Epithelial cell of prostate (primary cell): ENCODE measurements at regions not wholly inside any gene's neighbourhood (a gene's known extent, or its start where the extent isn't known, plus 50 kb on each side); places are given as distances from the start of the nearest gene placed in this dataset.
A peak's percentile ranks its signal among the peaks of the same experiment; 100 is the strongest.

Experiments
- DNase-seq: peaks from one replicate; pipeline ENCODE4 v3.0.0-alpha.2; 2011; ENCODE audit warnings: low read depth, low spot score
- H3K27ac ChIP-seq: fragments of 450-650 bp; 2 replicates; pipeline ENCODE4 v1.5.1; 2017; ENCODE audit warnings: mild to moderate bottlenecking

DNA sequence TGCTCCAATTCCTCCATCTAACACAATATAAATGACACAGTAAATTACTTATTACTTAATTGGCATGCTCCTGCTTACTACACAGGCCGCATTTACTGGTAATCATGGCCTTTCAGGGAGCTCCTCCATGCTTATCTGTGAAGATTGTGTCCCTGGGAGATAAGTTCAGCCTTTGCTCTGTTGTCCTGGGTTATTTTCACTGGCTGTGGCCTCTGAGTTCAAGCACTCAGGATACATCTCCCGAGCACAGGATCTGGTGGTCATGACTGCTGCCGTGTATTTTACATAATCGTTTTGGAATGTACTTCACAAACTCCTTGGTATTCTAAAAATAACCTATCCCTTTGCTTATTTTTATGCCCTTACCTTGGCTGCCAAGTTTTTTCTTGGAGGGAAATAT is 215.7 kb downstream of the ICE1 start:
- DNase-seq: no peak
- H3K27ac ChIP-seq: no peak overlapping the region

DNA sequence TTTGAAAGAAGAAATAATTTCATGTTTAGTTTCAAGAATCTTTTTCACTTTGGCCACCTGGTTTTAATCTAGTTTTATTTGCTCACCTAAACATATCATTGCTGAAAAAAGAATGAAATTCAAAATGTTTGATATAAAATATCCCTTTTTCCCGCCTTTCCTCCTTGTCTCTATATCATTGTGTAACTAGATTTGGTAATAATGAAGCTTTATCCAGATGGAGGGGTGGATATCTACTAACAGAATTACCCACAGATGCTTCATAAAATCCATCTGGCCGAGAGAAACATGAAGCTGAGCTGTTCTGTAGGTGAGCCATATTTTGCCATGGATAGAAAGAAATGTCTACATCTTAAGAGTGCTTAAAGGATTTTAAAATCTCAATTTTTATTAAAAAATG is 214.7 kb downstream of the ICE1 start:
- no peak overlapping the region for H3K27ac ChIP-seq
- no peak for DNase-seq

DNA sequence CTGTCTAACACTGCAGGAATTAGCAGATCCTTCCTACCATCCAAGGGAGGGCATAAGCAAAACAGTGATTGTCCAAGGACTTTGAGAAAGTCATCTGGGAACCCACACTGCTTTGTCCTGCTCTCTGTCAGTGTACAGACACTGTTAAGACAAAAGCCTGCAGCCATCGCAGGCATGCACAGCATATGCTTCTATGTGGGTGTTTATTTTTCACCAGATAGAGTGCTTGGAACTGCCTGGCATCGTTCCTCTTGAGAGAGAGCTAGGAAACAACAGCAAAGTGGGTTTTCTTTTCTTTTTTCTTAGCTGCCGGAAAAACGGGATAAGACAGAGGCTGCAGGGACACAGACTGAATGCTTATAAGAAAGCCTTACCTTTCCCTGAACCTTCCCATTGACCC is 212.3 kb downstream of the ICE1 start:
- H3K27ac ChIP-seq: no peak overlapping the region
- DNase-seq: no peak

DNA sequence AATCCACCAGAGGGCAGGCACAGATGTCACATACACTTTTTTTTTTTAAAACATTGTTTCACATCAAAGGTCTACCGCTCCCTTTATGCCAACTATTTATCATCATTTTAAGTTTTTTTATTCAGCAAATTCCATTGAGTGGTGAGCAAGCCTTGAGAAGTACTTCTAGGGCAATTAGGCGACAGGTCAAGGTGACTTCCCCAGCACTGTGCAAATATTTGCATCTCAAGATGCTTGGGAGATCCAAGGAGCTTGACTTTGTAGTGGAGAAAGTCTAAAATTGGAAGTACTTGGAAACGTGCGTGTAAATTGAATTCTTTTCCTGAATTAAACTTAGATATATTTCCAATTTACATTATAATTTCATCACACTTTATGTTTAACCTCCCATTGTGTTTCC is 211.1 kb downstream of the ICE1 start:
- DNase-seq: no peak
- no peak overlapping the region for H3K27ac ChIP-seq

DNA sequence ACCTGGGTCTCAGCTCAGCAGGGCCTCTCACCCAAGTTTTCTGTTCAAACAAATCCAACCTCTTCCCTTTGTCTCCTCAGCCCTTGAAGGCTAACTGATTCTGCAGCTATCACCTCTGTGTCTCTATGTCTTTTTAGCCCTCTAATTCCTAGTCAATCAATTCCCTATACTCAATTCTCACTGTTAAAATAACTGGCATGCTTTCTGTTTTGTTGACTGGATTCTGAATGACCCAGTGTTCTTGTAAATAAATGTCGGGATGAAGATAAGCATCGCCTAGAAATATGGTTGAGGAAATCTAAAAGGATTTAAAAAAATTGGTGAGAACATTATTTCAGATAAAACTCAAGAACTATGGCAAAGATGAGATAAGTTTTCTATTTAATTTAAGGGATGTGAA is 210.2 kb downstream of the ICE1 start:
- no peak for DNase-seq
- no peak overlapping the region for H3K27ac ChIP-seq

DNA sequence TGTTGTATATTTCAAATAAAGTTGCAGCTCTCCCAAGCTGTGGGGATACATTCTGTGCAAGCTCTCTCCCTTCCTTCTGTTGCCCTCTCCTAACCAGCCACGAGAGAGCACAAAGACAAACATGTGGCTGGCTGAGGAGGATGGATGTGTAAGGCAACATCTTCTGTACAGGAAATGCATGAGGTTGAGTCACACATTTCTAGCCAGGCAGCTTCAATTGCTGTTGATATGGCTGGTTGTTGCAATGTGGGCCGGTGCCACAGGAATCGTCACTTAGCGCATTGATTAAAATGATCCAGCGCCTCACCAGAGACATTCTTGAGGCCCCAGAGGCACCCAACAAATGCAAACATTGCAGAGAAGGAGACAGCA is 207.1 kb downstream of the ICE1 start:
- no peak for DNase-seq

DNA sequence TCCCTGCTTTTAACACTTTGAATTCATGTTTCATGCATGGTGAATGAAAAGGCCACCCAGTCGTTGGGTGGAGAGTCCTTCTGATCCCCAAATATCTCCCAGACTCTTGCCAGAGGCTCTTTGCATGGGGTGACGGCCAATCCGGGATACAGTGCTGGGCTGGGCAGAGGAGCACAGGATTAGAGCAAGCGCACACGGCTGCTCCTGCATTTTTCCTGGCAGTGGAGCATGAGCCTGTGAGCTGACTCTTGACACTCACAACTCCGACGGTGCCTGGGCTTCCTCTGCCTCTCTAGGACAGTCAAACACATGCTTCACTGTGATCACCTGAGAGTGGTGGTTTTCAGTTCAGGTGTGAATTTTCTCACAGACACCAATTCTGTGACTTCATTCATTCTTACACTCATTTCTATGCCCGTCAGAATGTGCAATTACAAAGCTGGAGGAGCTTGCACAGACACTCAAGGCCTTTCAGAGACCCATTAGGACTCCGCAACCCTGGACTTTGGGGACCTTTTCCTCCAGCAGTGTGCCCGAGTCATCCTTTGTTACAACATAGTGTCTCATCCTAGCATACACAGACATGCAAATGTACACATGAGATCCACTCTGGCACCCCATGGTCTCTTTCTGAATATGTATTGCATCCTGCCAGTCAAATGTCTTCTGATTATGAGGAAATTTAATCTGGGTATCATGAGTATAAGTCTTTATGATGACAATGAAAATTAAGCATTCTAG is 206.6 kb downstream of the ICE1 start:
- H3K27ac ChIP-seq: no peak overlapping the region
- no peak for DNase-seq

More for the DNA sequence above, 207.1 kb downstream of the ICE1 start:
- no peak overlapping the region for H3K27ac ChIP-seq

DNA sequence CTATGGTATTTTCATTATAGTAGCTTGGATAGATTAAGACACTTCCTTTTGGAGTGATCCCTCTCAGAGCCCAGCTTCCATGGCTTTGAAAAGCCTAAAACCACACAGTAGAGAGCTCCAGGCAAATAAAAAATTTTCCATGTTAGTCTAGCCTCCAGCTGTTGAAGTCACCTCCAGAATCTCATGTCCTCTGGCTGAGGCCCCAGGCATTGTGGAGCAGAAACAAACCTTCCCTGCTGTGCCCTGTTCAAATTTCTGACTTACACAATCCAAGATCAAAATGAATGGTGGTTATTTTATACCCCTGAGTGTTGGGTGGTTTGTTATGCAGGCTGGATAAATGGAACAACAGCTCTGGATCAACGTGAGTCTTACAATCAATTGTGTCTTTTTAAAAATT is 203.9 kb downstream of the ICE1 start:
- H3K27ac ChIP-seq: no peak overlapping the region
- no peak for DNase-seq

DNA sequence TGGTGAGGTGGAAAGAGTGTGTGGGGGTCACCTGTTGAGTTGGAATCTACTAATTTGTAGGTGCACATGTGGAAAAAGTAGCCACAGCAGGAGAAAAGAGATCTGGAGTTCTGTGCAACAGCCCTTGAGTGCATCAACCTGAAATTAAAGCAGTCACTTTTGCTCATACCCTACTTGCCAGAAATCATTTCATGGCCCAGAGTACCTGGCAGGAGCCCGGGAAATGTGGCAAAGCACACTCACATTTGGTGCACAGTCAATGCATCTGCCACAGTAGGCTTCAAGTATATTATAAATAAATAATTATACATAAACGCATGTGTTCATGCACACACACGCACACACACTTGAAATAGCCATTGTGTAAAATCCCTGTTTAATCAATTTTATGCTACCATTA is 203.0 kb downstream of the ICE1 start:
- H3K27ac ChIP-seq: no peak overlapping the region
- no peak for DNase-seq

DNA sequence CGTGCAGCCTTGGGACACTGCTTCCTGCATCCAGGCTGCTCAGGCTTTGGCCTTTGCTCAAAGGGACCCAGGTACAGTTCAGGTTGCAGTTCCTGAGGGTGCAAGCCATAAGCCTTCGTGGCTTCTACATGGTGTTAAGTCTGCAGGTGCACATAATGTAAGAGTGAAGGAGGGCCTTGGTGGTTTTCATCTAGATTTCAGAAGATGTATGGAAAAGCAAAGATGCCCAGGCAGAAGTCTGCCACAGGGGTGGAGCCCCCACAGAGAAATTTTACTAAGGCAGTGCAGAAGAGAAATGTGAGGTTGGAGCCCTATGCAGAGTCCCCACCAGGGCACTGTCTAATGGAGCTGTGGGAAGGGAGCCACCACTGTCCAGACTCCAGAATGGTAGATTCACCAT is 200.9 kb downstream of the ICE1 start:
- no peak for DNase-seq
- H3K27ac ChIP-seq: no peak overlapping the region

DNA sequence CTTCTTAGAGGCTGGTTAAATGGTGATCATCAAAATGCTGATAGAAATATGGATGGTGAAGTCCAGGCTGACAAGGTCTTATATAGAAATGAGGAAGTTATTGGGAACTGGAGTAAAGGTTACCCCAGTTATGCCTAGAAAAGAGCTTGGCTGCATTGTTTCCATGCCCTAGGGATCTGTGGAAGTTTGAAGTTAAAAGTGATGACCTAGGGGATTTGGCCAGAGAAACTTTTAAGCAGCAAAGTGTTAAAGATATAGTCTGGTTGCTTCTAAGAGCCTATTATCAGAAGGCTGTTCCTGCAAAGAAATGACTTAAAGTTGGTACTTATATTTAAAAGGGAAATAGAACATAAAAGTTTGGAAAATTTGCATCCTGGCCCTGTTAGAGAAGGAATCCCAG is 200.3 kb downstream of the ICE1 start:
- DNase-seq: no peak
- no peak overlapping the region for H3K27ac ChIP-seq

DNA sequence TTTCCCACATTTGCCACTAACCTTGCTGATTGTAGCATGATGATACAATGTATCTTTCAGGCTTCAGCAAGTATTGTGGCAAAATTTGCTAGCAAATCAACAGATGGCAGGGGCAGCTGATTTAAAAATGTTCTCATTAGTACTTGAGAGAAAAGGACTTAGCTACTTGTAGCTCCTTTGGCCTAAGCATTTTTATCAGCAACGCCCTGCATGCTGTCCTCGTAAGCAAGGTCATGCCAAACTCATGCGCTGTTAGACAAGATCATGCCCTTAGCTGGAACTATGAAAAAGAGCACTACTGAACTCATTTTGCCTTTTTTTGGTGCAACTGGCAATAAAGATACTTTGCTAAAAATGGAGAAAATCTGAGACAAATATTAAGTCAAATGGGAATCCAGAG is 197.1 kb downstream of the ICE1 start:
- DNase-seq: no peak
- no peak overlapping the region for H3K27ac ChIP-seq

DNA sequence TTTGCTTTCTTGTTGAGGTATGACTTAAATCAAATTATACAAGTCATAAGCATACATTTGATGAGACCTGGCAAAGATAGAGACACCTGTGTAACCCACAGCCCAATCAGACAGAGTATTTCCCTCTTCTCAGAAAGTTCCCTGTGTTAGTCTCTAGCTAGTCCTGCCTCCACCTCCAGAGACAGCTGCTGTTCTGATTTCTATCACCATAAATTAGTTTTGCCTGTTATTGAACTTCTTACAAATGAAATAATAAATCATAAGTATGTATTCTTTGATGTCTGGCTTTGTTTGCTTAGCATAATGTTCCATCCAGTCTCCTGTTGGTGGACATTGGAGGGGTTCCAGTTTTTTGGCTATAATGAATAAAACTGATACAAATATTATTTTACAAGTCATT is 194.5 kb downstream of the ICE1 start:
- DNase-seq: no peak
- H3K27ac ChIP-seq: no peak overlapping the region

DNA sequence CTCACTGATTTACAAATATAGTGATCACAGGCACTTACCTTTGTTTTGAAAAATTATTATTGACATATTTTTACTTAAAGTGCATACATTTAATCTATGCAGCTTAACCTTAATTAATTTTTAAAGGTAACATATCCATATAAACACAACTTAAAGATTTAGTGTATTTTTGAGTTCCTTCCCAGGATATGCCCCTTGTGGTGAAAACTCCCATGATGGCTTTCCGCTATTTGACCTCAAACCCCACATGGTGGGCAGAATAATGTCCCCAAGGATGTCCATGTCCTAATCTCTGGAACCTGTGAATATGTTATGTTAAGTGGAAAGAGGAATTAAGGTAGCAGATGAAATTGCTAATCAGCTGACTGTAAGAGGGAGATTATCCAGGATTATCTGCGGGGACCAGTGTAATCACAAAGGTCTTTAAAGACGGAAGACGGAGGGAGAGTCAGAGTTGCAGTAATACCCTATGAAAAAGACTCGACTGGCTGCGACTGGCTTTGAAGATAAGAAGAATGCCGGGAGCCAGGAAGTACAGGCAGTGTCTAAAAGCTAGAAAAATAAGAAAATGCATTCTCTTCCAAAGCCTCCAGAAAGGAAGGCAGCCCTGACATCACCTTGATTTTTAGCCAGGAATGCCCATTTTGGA is 193.9 kb downstream of the ICE1 start:
- H3K27ac ChIP-seq: no peak overlapping the region
- no peak for DNase-seq

DNA sequence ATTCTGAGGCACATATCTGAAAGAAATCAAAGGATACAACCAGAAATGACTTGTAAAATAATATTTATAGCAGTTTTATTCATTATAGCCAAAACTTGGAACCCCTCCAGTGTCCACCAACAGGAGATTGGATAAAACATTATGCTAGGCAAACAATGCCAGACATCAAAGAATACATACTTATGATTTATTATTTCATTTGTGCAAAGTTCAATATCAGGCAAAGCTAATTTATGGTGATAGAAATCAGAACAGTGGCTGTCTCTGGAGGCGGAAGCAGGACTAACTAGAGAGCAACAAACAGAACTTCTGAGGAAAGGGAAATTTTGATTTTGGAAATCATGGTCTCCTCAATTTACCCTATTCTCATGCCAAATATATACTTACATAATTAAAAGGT is 193.1 kb downstream of the ICE1 start:
- H3K27ac ChIP-seq: no peak overlapping the region
- no peak for DNase-seq

DNA sequence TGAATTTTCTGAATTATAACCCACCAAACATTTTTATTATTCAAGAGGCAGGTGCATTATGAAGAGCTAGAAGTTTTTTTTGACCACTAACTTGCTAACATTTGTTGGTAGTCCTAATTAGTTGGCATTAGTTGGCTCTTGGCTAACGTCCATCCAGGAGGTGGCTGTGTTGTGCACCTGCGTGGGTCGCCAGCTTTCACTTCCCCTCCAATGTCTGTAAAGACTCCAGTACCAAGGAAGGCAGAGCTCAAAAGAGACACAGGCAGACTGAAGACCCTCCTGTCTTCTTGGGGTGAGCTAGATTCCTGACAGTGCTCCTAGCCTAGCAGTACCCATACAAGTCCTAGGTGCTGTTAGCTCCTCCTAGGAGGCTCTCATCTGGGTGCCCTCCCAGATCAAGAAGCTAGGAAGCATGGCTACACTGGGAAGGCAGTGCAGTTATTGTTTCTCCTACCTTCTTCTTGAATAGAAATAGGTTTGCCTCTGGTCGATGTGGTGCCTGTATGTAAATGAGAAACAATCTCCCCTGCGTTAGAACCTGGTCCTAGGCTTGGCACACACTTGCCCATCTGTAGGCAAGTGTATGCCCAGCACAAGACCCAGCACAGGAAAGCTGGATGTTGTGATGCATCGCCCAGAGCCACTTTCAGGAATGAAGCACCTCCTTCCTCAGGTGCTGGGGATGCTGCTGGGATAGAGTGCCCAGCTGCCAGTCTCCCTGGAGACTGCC is 190.9 kb downstream of the ICE1 start:
- H3K27ac ChIP-seq: no peak overlapping the region
- no peak for DNase-seq

DNA sequence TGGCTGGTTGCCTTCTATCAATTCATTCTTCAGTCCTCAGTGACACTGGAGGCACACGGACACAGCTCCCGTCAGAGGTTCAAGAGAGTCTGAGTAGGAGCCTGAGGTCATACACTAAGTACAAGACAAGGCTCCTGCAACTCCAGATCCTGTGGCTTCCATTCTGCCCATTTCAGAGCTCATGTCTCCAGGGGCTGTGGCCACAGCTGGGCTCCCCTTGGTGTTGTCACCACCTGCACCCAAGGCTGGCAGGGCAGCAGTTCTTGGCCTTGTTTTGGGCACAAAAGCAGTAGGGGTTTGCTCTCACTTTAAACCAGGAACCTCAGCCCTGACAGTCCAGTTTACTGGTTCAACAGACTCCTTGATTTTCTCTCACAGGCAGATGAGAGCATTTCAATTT is 189.6 kb downstream of the ICE1 start:
- no peak overlapping the region for H3K27ac ChIP-seq
- DNase-seq: no peak

DNA sequence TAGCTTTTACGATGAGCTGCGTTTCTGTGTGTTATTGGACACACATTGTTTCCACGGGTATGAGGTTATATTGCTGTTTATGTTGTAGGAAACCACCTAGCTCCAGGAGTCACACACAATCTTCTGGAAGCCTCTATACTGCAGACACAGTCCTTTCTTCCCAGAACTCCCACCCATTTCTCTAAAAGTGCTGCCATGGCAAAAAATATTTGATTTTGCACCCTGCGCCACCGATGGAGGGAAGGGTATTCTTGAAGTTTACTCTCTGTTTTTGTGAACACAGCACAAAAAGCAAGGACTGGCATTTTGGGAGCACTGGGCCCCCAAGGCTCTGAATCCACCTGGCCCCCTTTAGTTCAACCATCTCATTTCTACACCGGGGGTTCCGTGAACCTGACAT is 187.5 kb downstream of the ICE1 start:
- H3K27ac ChIP-seq: no peak overlapping the region
- DNase-seq: no peak

DNA sequence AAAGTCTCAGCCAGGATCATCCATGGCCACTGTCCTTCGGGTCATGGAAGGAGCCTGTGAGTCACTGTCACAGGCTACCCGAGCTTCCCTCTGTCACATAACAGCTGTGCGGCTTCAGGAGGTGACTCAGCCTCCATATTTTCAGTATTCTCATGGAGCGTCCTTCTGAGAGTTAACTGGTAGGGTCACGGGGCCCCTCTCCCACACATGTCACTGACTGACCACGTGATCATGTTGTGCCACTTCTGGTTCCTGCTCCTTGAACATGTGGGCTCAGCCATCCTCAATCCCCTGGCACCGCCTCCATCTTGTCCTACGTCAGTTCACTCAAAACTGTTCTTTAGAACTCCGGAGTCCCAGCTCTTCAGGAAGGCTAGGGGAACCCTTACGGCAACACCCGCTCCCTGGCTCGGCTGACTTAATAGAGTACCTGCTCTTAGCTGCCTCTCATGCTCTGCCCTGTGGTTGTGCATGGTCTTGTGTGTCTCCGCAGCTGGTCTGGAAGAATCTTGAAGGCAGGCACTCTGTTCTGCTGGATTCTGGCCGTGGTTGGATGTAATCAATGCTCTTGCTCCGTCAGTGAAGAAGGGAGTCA is 182.8 kb downstream of the ICE1 start:
- DNase-seq: no peak
- no peak overlapping the region for H3K27ac ChIP-seq

DNA sequence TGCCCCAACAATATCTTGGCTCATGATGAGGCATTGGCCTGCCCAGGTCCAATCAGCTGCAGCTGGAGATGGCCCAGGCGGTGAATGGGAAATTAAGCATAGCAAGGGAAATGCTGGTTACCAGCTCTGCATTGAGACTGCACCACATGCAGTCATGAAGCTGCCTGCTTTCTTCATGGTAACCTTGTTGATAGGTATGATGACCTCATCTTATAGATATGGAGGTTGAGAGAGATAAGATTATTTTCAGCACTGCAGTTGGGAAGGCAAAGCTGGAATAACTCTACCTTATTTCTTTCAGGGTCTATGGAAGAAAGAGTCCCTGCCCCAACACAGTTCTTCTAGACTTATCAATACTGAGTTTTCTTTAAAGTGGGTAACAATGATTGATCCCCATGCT is 180.1 kb downstream of the ICE1 start:
- no peak for DNase-seq
- H3K27ac ChIP-seq: no peak overlapping the region

DNA sequence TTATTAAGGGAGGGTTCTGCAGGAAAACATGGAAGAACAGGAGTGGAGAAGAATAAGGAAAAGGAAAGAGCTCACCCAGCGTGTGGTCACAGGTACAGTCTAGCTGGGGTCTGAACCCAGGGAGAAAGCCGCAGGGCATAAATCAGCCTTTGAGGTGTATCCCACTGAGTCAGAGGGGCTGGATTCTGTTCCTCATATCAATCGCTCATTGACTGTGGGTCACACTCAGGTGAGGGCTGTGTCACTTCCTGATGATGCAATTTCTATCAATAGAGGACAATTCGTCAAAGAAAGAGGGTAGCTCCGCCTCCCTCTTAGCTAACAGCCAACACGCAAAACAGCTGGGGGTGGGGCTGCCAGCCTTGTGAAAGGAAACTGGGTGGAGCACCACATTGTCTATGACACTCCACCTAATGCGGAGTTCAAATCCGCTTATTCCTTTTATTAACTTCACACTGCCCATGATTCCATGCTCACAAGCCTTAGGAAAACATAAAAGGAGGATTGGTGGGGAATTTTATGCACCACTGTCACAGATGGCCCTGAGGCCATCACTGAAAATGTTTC is 176.2 kb downstream of the ICE1 start:
- peak overlapping the region; percentile 11 for H3K27ac ChIP-seq
- peak; percentile 14 for DNase-seq
